ENCODE measurements at regions not wholly inside any gene's neighbourhood (a gene's known extent, or its start where the extent isn't known, plus 50 kb on each side); places are given as distances from the start of the nearest gene placed in this dataset.

- TF ChIP-seq, protein P1, sequence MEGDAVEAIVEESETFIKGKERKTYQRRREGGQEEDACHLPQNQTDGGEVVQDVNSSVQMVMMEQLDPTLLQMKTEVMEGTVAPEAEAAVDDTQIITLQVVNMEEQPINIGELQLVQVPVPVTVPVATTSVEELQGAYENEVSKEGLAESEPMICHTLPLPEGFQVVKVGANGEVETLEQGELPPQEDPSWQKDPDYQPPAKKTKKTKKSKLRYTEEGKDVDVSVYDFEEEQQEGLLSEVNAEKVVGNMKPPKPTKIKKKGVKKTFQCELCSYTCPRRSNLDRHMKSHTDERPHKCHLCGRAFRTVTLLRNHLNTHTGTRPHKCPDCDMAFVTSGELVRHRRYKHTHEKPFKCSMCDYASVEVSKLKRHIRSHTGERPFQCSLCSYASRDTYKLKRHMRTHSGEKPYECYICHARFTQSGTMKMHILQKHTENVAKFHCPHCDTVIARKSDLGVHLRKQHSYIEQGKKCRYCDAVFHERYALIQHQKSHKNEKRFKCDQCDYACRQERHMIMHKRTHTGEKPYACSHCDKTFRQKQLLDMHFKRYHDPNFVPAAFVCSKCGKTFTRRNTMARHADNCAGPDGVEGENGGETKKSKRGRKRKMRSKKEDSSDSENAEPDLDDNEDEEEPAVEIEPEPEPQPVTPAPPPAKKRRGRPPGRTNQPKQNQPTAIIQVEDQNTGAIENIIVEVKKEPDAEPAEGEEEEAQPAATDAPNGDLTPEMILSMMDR (IDR thresholded peaks at IDR 0.05) = no peak
- TF ChIP-seq POLR2A (IDR thresholded peaks at IDR 0.05) = no peak
- no peak for TF ChIP-seq POLR2AphosphoS5 (IDR thresholded peaks at IDR 0.05)
These were observed 167.1 kb upstream of the SNX2 start for GRCh38 chr5:122607818-122608217.

Measured in stomach (tissue), 4 donors.